Caco-2 (cell line): ENCODE measurements at regions not wholly inside any gene's neighbourhood (a gene's known extent, or its start where the extent isn't known, plus 50 kb on each side); places are given as distances from the start of the nearest gene placed in this dataset.

Experiments
- BruUV-seq: library from RNA; stranded (reverse); fragments of 400-500 nt; replicated peaks from 2 replicates; lab custom pipeline; 2021; lab: Mats Ljungman, UMichigan
- CTCF ChIA-PET: fragments of 300-600 bp; sonication (Branson Sonifier 250); formaldehyde crosslinking; loops from one replicate; lab custom pipeline; 2022; ENCODE audit warnings: antibody characterized with exemption; lab: Charles Lee
- POLR2A ChIA-PET: fragments of 300-600 bp; sonication (Branson Sonifier 250); formaldehyde crosslinking; loops from one replicate; lab custom pipeline; 2022; ENCODE audit warnings: antibody characterized with exemption; lab: Charles Lee
- DNase-seq, 2 experiments: peaks; one replicate each; pipeline versions ENCODE4 v3.0.0 to v3.0.0-alpha.2; 2020 to 2022
- H3K27me3 ChIP-seq: replicated peaks from 2 replicates; pipeline ENCODE4 v1.6.0; 2011; ENCODE audit warnings: low read length; ENCODE audit not compliant: control insufficient read depth, insufficient read depth
- H3K36me3 ChIP-seq: 2 replicates; pipeline ENCODE4 v1.5.1; 2011; ENCODE audit warnings: low read length; ENCODE audit not compliant: control insufficient read depth, insufficient read depth
- H3K4me1 ChIP-seq: fragments of 250-450 bp; sonication (Bioruptor Pico); 2 replicates; pipeline ENCODE4 v1.5.1; 2020; ENCODE audit warnings: mild to moderate bottlenecking
- H3K4me3 ChIP-seq: 2 replicates; pipeline ENCODE4 v1.5.1; 2011; ENCODE audit warnings: low read depth, mild to moderate bottlenecking, control low read depth, low read length
- H3K9me3 ChIP-seq: fragments of 250-450 bp; sonication (Bioruptor Pico); 2 replicates; pipeline ENCODE4 v1.5.1; 2020; ENCODE audit warnings: mild to moderate bottlenecking, moderate library complexity
- H3K27ac Mint-ChIP-seq: one replicate; pipeline ENCODE4 v1.8.0; 2022; ENCODE audit warnings: mixed read lengths; ENCODE audit not compliant: unreplicated experiment
- H3K27me3 Mint-ChIP-seq: one replicate; pipeline ENCODE4 v1.8.0; 2022; ENCODE audit warnings: mixed read lengths; ENCODE audit not compliant: insufficient read depth, unreplicated experiment
- H3K36me3 Mint-ChIP-seq: one replicate; pipeline ENCODE4 v1.8.0; 2022; ENCODE audit warnings: mild to moderate bottlenecking, mixed read lengths; ENCODE audit not compliant: insufficient read depth, unreplicated experiment
- H3K4me1 Mint-ChIP-seq: one replicate; pipeline ENCODE4 v1.8.0; 2022; ENCODE audit warnings: low read depth, mixed read lengths; ENCODE audit not compliant: unreplicated experiment
- H3K4me3 Mint-ChIP-seq: one replicate; pipeline ENCODE4 v1.8.0; 2022; ENCODE audit warnings: mild to moderate bottlenecking, moderate library complexity, mixed read lengths; ENCODE audit not compliant: unreplicated experiment
- H3K9me3 Mint-ChIP-seq: one replicate; pipeline ENCODE4 v1.8.0; 2022; ENCODE audit warnings: mixed read lengths; ENCODE audit not compliant: unreplicated experiment
- intact Hi-C: fragments of 100-400 bp; cut with micrococcal nuclease; formaldehyde crosslinking; loops from one replicate; pipeline ENCODE4 v1.10.0; 2022; ENCODE audit not compliant: unreplicated experiment
- TF ChIP-seq, protein P1 (sequence below), 2 experiments: fragments of 200-600 bp in 1 of 2; IDR thresholded peaks; 1 replicate in 1 of 2; 2 replicates in 1 of 2; pipeline versions ENCODE4 v1.5.1 to v1.8.0; 2011 to 2022; ENCODE audit warnings: antibody characterized with exemption in 1 of 2, control low read depth in 1 of 2, inconsistent platforms in 1 of 2, low read depth in 1 of 2, low read length in 1 of 2, mild to moderate bottlenecking in 1 of 2, moderate library complexity in 1 of 2; ENCODE audit not compliant: insufficient read depth in 1 of 2, severe bottlenecking in 1 of 2, unreplicated experiment in 1 of 2

DNA sequence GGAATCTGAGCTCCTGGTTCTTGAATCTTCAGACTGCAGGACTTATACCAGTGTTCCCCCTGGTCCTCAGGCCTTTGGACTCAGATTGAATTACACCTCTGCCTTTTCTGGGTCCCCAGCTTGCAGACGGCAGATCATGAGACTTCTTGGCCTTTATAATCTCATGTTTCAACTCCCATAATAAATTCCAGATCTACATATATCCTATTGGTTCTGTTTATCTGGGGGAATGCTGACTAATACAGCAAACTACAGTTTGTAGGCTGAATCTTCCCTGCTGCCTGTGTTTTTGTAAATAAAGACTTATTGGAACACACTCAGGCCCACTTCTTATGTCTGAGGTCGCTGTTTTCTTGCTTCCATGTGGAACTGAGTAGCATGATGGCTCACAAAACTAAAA is 184.7 kb downstream of the HDGFL1 start:
- H3K4me3 Mint-ChIP-seq: no peak overlapping the region
- TF ChIP-seq, protein P1, sequence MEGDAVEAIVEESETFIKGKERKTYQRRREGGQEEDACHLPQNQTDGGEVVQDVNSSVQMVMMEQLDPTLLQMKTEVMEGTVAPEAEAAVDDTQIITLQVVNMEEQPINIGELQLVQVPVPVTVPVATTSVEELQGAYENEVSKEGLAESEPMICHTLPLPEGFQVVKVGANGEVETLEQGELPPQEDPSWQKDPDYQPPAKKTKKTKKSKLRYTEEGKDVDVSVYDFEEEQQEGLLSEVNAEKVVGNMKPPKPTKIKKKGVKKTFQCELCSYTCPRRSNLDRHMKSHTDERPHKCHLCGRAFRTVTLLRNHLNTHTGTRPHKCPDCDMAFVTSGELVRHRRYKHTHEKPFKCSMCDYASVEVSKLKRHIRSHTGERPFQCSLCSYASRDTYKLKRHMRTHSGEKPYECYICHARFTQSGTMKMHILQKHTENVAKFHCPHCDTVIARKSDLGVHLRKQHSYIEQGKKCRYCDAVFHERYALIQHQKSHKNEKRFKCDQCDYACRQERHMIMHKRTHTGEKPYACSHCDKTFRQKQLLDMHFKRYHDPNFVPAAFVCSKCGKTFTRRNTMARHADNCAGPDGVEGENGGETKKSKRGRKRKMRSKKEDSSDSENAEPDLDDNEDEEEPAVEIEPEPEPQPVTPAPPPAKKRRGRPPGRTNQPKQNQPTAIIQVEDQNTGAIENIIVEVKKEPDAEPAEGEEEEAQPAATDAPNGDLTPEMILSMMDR (IDR thresholded peaks at IDR 0.05; ENCODE audit: insufficient read depth in 1 of 2, low read depth in 1 of 2, low read length in 1 of 2, severe bottlenecking in 1 of 2, unreplicated experiment in 1 of 2): no peak
- H3K36me3 ChIP-seq: no peaks in the 10 kb centered on the region
- peaks cover 13% of the 10 kb centered on the region; the same call in 1 of the 2 replicates for H3K4me1 ChIP-seq
- CTCF ChIA-PET: interaction anchor here (0.5 kb wide), 1 partner anchor 8 kb away, joined by 3 read pairs; no protein-coding TSS in a partner anchor
- no peaks in the 10 kb centered on the region for H3K27me3 ChIP-seq
- no TSS peak for BruUV-seq
- H3K27ac Mint-ChIP-seq: no peak overlapping the region
- H3K27me3 Mint-ChIP-seq: no peaks in the 10 kb centered on the region
- H3K36me3 Mint-ChIP-seq: no peaks in the 10 kb centered on the region
- no peaks in the 10 kb centered on the region for H3K9me3 Mint-ChIP-seq
- no peak overlapping the region for H3K4me3 ChIP-seq
- no peaks in the 10 kb centered on the region for H3K9me3 ChIP-seq
- POLR2A ChIA-PET: no interaction called here
- H3K4me1 Mint-ChIP-seq: peaks cover 6% of the 10 kb centered on the region
- intact Hi-C loops: no loop called here
- DNase-seq: no peak

DNA sequence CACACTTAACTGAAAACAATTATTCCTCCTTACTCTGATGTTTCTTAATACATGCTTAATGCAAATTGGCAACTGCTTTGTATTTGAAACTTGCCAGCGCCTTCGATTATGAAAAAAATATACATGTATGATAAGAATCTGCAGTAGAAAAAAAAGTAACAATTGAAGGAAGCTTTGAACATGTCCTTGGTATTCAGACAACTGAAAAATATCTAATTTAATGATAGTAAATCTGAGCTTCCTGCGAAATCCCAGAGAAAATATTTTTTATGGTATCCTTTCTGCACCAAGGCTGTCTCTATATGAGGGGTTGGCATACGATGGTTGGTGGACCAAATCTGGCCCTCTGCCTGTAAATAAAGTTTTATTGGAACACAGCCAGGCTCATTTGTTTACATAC is 186.2 kb downstream of the HDGFL1 start:
- ChIA-PET POLR2A (no interaction called here), CTCF (no interaction called here)
- H3K27me3 ChIP-seq: no peaks in the 10 kb centered on the region
- Mint-ChIP-seq H3K27me3 (no peaks in the 10 kb centered on the region), H3K27ac (no peak overlapping the region), H3K9me3 (peaks cover 6% of the 10 kb centered on the region), H3K4me3 (no peak overlapping the region), H3K36me3 (no peaks in the 10 kb centered on the region), H3K4me1 (no peaks in the 10 kb centered on the region)
- H3K4me1 ChIP-seq: no peaks in the 10 kb centered on the region; the same call in 1 of the 2 replicates
- BruUV-seq: no TSS peak
- no peaks in the 10 kb centered on the region for H3K9me3 ChIP-seq
- no peak overlapping the region for H3K4me3 ChIP-seq
- TF ChIP-seq, protein P1 (IDR thresholded peaks at IDR 0.05; ENCODE audit: insufficient read depth in 1 of 2, low read depth in 1 of 2, low read length in 1 of 2, severe bottlenecking in 1 of 2, unreplicated experiment in 1 of 2): no peak
- no peaks in the 10 kb centered on the region for H3K36me3 ChIP-seq
- intact Hi-C loops: no loop called here
- no peak for DNase-seq

DNA sequence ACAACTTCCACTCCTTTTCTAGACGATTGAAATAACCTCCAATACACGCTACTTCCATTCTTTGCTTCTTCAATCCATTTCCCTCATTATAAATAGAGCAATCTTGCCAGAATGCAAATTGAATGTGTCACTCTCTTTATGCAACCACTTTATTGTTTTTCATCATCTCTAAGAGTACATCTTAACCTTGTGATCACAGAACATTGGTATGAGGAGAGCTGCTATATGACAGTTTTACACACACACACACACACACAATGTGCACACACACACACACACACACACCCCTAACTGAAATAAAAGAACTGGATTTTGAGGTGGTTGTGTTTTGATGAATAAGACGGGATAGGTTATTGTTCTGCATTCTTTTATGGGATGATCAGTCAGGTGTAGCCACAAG is 187.0 kb downstream of the HDGFL1 start:
- peaks cover 7% of the 10 kb centered on the region for H3K9me3 Mint-ChIP-seq
- ChIA-PET CTCF (no interaction called here), POLR2A (no interaction called here)
- H3K27me3 ChIP-seq: no peaks in the 10 kb centered on the region
- BruUV-seq: no TSS peak
- H3K27me3 Mint-ChIP-seq: no peaks in the 10 kb centered on the region
- no peaks in the 10 kb centered on the region for H3K36me3 ChIP-seq
- no peak overlapping the region for H3K4me3 Mint-ChIP-seq
- no peaks in the 10 kb centered on the region for H3K4me1 ChIP-seq
- intact Hi-C loops: no loop called here
- H3K36me3 Mint-ChIP-seq: no peaks in the 10 kb centered on the region
- H3K4me1 Mint-ChIP-seq: no peaks in the 10 kb centered on the region
- no peak overlapping the region for H3K4me3 ChIP-seq
- no peaks in the 10 kb centered on the region for H3K9me3 ChIP-seq
- H3K27ac Mint-ChIP-seq: no peak overlapping the region
- DNase-seq: no peak
- TF ChIP-seq, protein P1 (IDR thresholded peaks at IDR 0.05; ENCODE audit: insufficient read depth in 1 of 2, low read depth in 1 of 2, low read length in 1 of 2, severe bottlenecking in 1 of 2, unreplicated experiment in 1 of 2): no peak
